GM12878 (cell line): ENCODE measurements at regions not wholly inside any gene's neighbourhood (a gene's known extent, or its start where the extent isn't known, plus 50 kb on each side); places are given as distances from the start of the nearest gene placed in this dataset.

ENCODE experiments used
- ATAC-seq: fragments of 200-7000 bp; cut with Tn5 transposase; 3 replicates; pipeline ENCODE4 v1.9.1; 2020; ENCODE audit warnings: mild to moderate bottlenecking, moderate library complexity
- BruUV-seq: library from RNA; stranded (reverse); fragments of 400-500 nt; replicated peaks from 2 replicates; lab custom pipeline; 2021; lab: Mats Ljungman, UMichigan
- CTCF ChIA-PET: fragments of 300-600 bp; sonication (Branson Sonifier 250); formaldehyde crosslinking; extraction: SDS; loops from one replicate; lab custom pipeline; 2021; ENCODE audit warnings: inconsistent platforms; lab: Yijun Ruan, JAX
- POLR2A ChIA-PET: fragments of 350-600 bp; formaldehyde crosslinking; extraction: SDS; loops from one replicate; lab custom pipeline; 2021; ENCODE audit warnings: inconsistent platforms; lab: Charles Lee
- RAD21 ChIA-PET: fragments of 300-600 bp; sonication (Branson Sonifier 250); formaldehyde crosslinking; loops from one replicate; lab custom pipeline; 2023; ENCODE audit warnings: antibody characterized with exemption; ENCODE audit not compliant: unreplicated experiment; lab: Charles Lee
- SMC1A ChIA-PET: fragments of 300-600 bp; sonication (Branson Sonifier 250); formaldehyde crosslinking; loops from one replicate; lab custom pipeline; 2023; ENCODE audit not compliant: unreplicated experiment, uncharacterized antibody; lab: Charles Lee
- DNase-seq: peaks from one replicate; pipeline ENCODE4 v3.0.0-alpha.2; 2011; ENCODE audit warnings: low read depth, low spot score
- FAIRE-seq: peaks from 3 replicates; lab custom pipeline; 2011; peaks lifted over from hg19 to GRCh38; lab: Jason Lieb, UNC
- H2AFZ ChIP-seq: 2 replicates; pipeline ENCODE4 v1.6.0; 2011; ENCODE audit warnings: low read depth, low read length, control low read depth; ENCODE audit not compliant: control insufficient read depth
- H3K27ac ChIP-seq: 2 replicates; pipeline ENCODE4 v1.5.1; 2011; ENCODE audit warnings: control low read depth; ENCODE audit not compliant: control insufficient read depth, insufficient read depth
- H3K27me3 ChIP-seq, 2 experiments: replicated peaks in 1 of 2; 2 replicates each; pipeline versions ENCODE4 v1.6.0 to v1.6.1; 2011; ENCODE audit warnings: low read length in 1 of 2; ENCODE audit not compliant: control insufficient read depth in 2 of 2, insufficient read depth in 2 of 2
- H3K36me3 ChIP-seq, 2 experiments: 2 replicates each; pipeline ENCODE4 v1.5.1; 2011; ENCODE audit warnings: low read length in 1 of 2; ENCODE audit not compliant: control insufficient read depth in 2 of 2, insufficient read depth in 2 of 2
- H3K4me1 ChIP-seq: 2 replicates; pipeline ENCODE4 v1.6.1; 2011; ENCODE audit warnings: mild to moderate bottlenecking, low read length, moderate library complexity, mixed read lengths; ENCODE audit not compliant: control insufficient read depth, insufficient read depth
- H3K4me2 ChIP-seq: 2 replicates; pipeline ENCODE4 v1.6.0; 2011; ENCODE audit warnings: control low read depth; ENCODE audit not compliant: control insufficient read depth, insufficient read depth
- H3K4me3 ChIP-seq: fragments of 200-600 bp; sonication (generic); 2 replicates; pipeline ENCODE4 v1.5.1; 2016
- H3K79me2 ChIP-seq: 2 replicates; pipeline ENCODE4 v1.6.0; 2011; ENCODE audit warnings: low read length; ENCODE audit not compliant: control insufficient read depth, insufficient read depth
- H3K9ac ChIP-seq: 2 replicates; pipeline ENCODE4 v1.8.0; 2011; ENCODE audit warnings: low read length, control low read depth, mixed read lengths; ENCODE audit not compliant: control insufficient read depth, insufficient read depth
- H3K9me3 ChIP-seq: replicated peaks from 3 replicates; pipeline ENCODE4 v1.5.1; 2011; ENCODE audit warnings: mild to moderate bottlenecking, low read length; ENCODE audit not compliant: control insufficient read depth, insufficient read depth
- H4K20me1 ChIP-seq: 2 replicates; pipeline ENCODE4 v1.6.0; 2011; ENCODE audit not compliant: control insufficient read depth, insufficient read depth
- ATF3 ChIP-seq: IDR thresholded peaks from 2 replicates; pipeline ENCODE4 v1.6.1; 2011; ENCODE audit warnings: low read depth, mild to moderate bottlenecking, low read length, moderate library complexity, borderline replicate concordance; ENCODE audit errors: extremely low read depth
- ATF7 ChIP-seq: fragments of 450-650 bp; IDR thresholded peaks from 2 replicates; pipeline ENCODE4 v1.6.1; 2016; ENCODE audit warnings: low read depth, mild to moderate bottlenecking
- CBX3 ChIP-seq: fragments of 200-600 bp; sonication (generic); IDR thresholded peaks from 2 replicates; pipeline ENCODE4 v1.6.1; 2016; ENCODE audit warnings: low read depth, borderline replicate concordance
- E2F8 ChIP-seq: fragments of 450-650 bp; IDR thresholded peaks from 2 replicates; pipeline ENCODE4 v1.6.1; 2018; ENCODE audit warnings: mild to moderate bottlenecking, low read depth, moderate library complexity; ENCODE audit not compliant: partially characterized antibody
- EED ChIP-seq: sonication (generic); IDR thresholded peaks from 2 replicates; pipeline ENCODE4 v1.6.1; 2016; ENCODE audit warnings: antibody characterized with exemption, low read depth
- ELK1 ChIP-seq: IDR thresholded peaks from 2 replicates; pipeline ENCODE4 v1.6.1; 2012; ENCODE audit warnings: low read depth, low read length, improper control_type of control experiment
- FOXM1 ChIP-seq: IDR thresholded peaks from 2 replicates; pipeline ENCODE4 v1.6.1; 2012; ENCODE audit warnings: low read depth, mild to moderate bottlenecking, inconsistent platforms, low read length, moderate library complexity
- HDGF ChIP-seq: fragments of 450-650 bp; IDR thresholded peaks from 2 replicates; pipeline ENCODE4 v1.6.1; 2016; ENCODE audit warnings: antibody characterized with exemption
- MTA2 ChIP-seq: fragments of 450-650 bp; IDR thresholded peaks from 2 replicates; pipeline ENCODE4 v1.6.1; 2016; ENCODE audit warnings: low read depth, mild to moderate bottlenecking, moderate library complexity
- MTA3 ChIP-seq: IDR thresholded peaks from 2 replicates; pipeline ENCODE4 v1.6.1; 2012; ENCODE audit warnings: low read length, inconsistent platforms, borderline replicate concordance
- MYB ChIP-seq: fragments of 150-350 bp; IDR thresholded peaks from 2 replicates; pipeline ENCODE4 v1.6.1; 2014; ENCODE audit warnings: mild to moderate bottlenecking, low read depth, low read length, borderline replicate concordance
- MYC ChIP-seq: IDR thresholded peaks from 2 replicates; pipeline ENCODE4 v1.6.1; 2011; ENCODE audit warnings: mild to moderate bottlenecking, low read length, moderate library complexity, inconsistent platforms; ENCODE audit not compliant: insufficient read depth, insufficient replicate concordance, insufficient read length, severe bottlenecking
- RCOR1 ChIP-seq: conservative IDR thresholded peaks from 2 replicates; pipeline ENCODE4 v1.6.1; 2012; ENCODE audit warnings: low read depth, low read length, improper control_type of control experiment
- TAF1 ChIP-seq: IDR thresholded peaks from 2 replicates; pipeline ENCODE4 v1.6.1; 2011; ENCODE audit warnings: mild to moderate bottlenecking, low read depth, low read length, borderline replicate concordance
- TCF12 ChIP-seq: IDR thresholded peaks from 2 replicates; pipeline ENCODE4 v1.6.1; 2011; ENCODE audit warnings: low read depth, mild to moderate bottlenecking, low read length
- TCF3 ChIP-seq: IDR thresholded peaks from 2 replicates; pipeline ENCODE4 v1.6.1; 2012; ENCODE audit warnings: low read depth, mild to moderate bottlenecking, low read length, borderline replicate concordance; ENCODE audit not compliant: insufficient read depth
- ZNF207 ChIP-seq: fragments of 450-650 bp; IDR thresholded peaks from 2 replicates; pipeline ENCODE4 v1.6.1; 2014; ENCODE audit warnings: antibody characterized with exemption, mild to moderate bottlenecking, borderline replicate concordance
- WGBS: methylation state at CpG from one replicate; pipeline ENCODE4 v1.1.6; 2016; ENCODE audit warnings: low lambda C conversion rate; ENCODE audit not compliant: insufficient replicate concordance, insufficient coverage; ENCODE audit errors: missing lambda C conversion rate; 5-methylcytosine and 5-hydroxymethylcytosine counted together
- in situ Hi-C: fragments of 300-500 bp; cut with MboI; formaldehyde crosslinking; loops from 9 replicates; pipeline ENCODE4 v1.14.3; 2018; ENCODE audit warnings: mixed read lengths
- intact Hi-C: fragments of 100-400 bp; cut with micrococcal nuclease; formaldehyde crosslinking; loops from one replicate; pipeline ENCODE4 v1.14.2; 2022; ENCODE audit not compliant: unreplicated experiment
- TF ChIP-seq, protein P1 (sequence below): fragments of 450-650 bp; IDR thresholded peaks from 2 replicates; pipeline ENCODE4 v1.6.1; 2017; ENCODE audit warnings: antibody characterized with exemption, mild to moderate bottlenecking, moderate library complexity

- POLR2A ChIA-PET = interaction anchor here (0.7 kb wide), 1 partner anchor 623 kb away, joined by 5 read pairs; no protein-coding TSS in a partner anchor
- Histone ChIP-seq H2AFZ (no peak overlapping the region), H3K79me2 (no peaks in the 10 kb centered on the region), H4K20me1 (no peaks in the 10 kb centered on the region), H3K27me3 (no peaks in the 10 kb centered on the region)
- TF ChIP-seq RCOR1 = no peak
- no peak for TF ChIP-seq TCF3
- no peak for TF ChIP-seq TAF1
- no peak for TF ChIP-seq HDGF
- no peak for TF ChIP-seq MTA2
- TF ChIP-seq FOXM1 = no peak
- no peak for TF ChIP-seq ZNF207
- TF ChIP-seq MYB = no peak
- no peak for TF ChIP-seq MTA3
- no peak for TF ChIP-seq CBX3
- TF ChIP-seq EED = no peak
- no peak for TF ChIP-seq ELK1
- TF ChIP-seq, protein P1, sequence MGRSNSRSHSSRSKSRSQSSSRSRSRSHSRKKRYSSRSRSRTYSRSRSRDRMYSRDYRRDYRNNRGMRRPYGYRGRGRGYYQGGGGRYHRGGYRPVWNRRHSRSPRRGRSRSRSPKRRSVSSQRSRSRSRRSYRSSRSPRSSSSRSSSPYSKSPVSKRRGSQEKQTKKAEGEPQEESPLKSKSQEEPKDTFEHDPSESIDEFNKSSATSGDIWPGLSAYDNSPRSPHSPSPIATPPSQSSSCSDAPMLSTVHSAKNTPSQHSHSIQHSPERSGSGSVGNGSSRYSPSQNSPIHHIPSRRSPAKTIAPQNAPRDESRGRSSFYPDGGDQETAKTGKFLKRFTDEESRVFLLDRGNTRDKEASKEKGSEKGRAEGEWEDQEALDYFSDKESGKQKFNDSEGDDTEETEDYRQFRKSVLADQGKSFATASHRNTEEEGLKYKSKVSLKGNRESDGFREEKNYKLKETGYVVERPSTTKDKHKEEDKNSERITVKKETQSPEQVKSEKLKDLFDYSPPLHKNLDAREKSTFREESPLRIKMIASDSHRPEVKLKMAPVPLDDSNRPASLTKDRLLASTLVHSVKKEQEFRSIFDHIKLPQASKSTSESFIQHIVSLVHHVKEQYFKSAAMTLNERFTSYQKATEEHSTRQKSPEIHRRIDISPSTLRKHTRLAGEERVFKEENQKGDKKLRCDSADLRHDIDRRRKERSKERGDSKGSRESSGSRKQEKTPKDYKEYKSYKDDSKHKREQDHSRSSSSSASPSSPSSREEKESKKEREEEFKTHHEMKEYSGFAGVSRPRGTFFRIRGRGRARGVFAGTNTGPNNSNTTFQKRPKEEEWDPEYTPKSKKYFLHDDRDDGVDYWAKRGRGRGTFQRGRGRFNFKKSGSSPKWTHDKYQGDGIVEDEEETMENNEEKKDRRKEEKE = no peak
- no peak for TF ChIP-seq MYC
- TF ChIP-seq ATF7 = no peak
- no peak for TF ChIP-seq TCF12
- TF ChIP-seq ATF3 = no peak
- no peak for TF ChIP-seq E2F8
- TF ChIP-seq, all 136 proteins: peak for 0
- no peak for FAIRE-seq
- DNase-seq = no peak
- ATAC-seq = no peak
- BruUV-seq = no TSS peak
- H3K4me2 ChIP-seq = no peak overlapping the region
- 4% methylated on average over 3 of the region's 3 CpGs for WGBS
- ChIA-PET RAD21 (interaction anchor here (0.6 to 0.7 kb wide), 2 partner anchors 14 to 466 kb away, joined by 3 read pairs; no protein-coding TSS in a partner anchor), SMC1A (no interaction called here), CTCF (interaction anchor here (0.6 kb wide), 1 partner anchor 1603 kb away, joined by 3 read pairs; no protein-coding TSS in a partner anchor)
- no peak overlapping the region for H3K27ac ChIP-seq
- H3K36me3 ChIP-seq = no peaks in the 10 kb centered on the region
- H3K4me1 ChIP-seq = no peaks in the 10 kb centered on the region
- H3K9me3 ChIP-seq = no peaks in the 10 kb centered on the region; the same call in 2 of the 3 replicates
- H3K9ac ChIP-seq = no peak overlapping the region
- no peak overlapping the region for H3K4me3 ChIP-seq
- intact Hi-C loops (no loop called here), in situ Hi-C loops (no loop called here)
Measured at GRCh38 chr7:69334701-69335100, 263.6 kb upstream of the AUTS2 start.
